OCI-LY3 (cell line): ENCODE measurements at regions not wholly inside any gene's neighbourhood (a gene's known extent, or its start where the extent isn't known, plus 50 kb on each side); places are given as distances from the start of the nearest gene placed in this dataset.

Source experiments
- H2AFZ ChIP-seq: fragments of 200-600, 300-600 bp; shearing (Covaris generic); 2 replicates; pipeline ENCODE4 v1.6.0; 2014; ENCODE audit warnings: antibody characterized with exemption, low read depth, low read length
- H3K27ac ChIP-seq: fragments of 200-600, 300-600 bp; sonication (generic); 2 replicates; pipeline ENCODE4 v1.5.1; 2014; ENCODE audit warnings: mild to moderate bottlenecking, low read length, moderate library complexity, mixed read lengths
- H3K27me3 ChIP-seq: fragments of 200-600, 300-600 bp; sonication (generic); 2 replicates; pipeline ENCODE4 v1.6.1; 2014; ENCODE audit warnings: low read depth, low read length, mixed read lengths
- H3K36me3 ChIP-seq: fragments of 200-600, 300-600 bp; sonication (generic); replicated peaks from 2 replicates; pipeline ENCODE3; 2014; ENCODE audit warnings: low read depth, low read length, mixed read lengths
- H3K4me1 ChIP-seq: fragments of 300-600, 200-600 bp; sonication (generic); 2 replicates; pipeline ENCODE4 v1.6.1; 2014; ENCODE audit warnings: low read length, mixed read lengths
- H3K4me2 ChIP-seq: fragments of 200-600, 300-600 bp; sonication (generic); 2 replicates; pipeline ENCODE4 v1.6.1; 2014; ENCODE audit warnings: low read length, mixed read lengths
- H3K4me3 ChIP-seq: fragments of 300-600, 200-600 bp; sonication (generic); 2 replicates; pipeline ENCODE4 v1.5.1; 2014; ENCODE audit warnings: antibody characterized with exemption, mild to moderate bottlenecking, low read length, moderate library complexity
- H3K79me2 ChIP-seq: fragments of 300-600, 200-600 bp; shearing (Covaris generic); 2 replicates; pipeline ENCODE4 v1.6.1; 2014; ENCODE audit warnings: mild to moderate bottlenecking, low read length, mixed read lengths
- H3K9ac ChIP-seq: fragments of 300-600, 200-600 bp; shearing (Covaris generic); 2 replicates; pipeline ENCODE4 v1.6.0; 2014; ENCODE audit warnings: mild to moderate bottlenecking, low read length, moderate library complexity
- H3K9me3 ChIP-seq: fragments of 200-600, 300-600 bp; shearing (Covaris generic); 2 replicates; pipeline ENCODE4 v1.6.1; 2014; ENCODE audit warnings: low read length, mixed read lengths; ENCODE audit not compliant: insufficient read depth
- H4K20me1 ChIP-seq: fragments of 200-600, 300-600 bp; sonication (generic); 2 replicates; pipeline ENCODE4 v1.6.1; 2016; ENCODE audit warnings: low read length, mixed read lengths; ENCODE audit not compliant: insufficient read depth
- EZH2phosphoT487 ChIP-seq: fragments of 200-600 bp; shearing (Covaris generic); IDR thresholded peaks from 2 replicates; pipeline ENCODE4 v1.6.1; 2018; ENCODE audit warnings: antibody characterized with exemption, mixed run types, low read depth
- TF ChIP-seq, protein P1 (sequence below): fragments of 200-600, 300-600 bp; sonication (generic); IDR thresholded peaks from 2 replicates; pipeline ENCODE4 v1.5.1; 2014; ENCODE audit warnings: antibody characterized with exemption, low read length, low read depth

DNA sequence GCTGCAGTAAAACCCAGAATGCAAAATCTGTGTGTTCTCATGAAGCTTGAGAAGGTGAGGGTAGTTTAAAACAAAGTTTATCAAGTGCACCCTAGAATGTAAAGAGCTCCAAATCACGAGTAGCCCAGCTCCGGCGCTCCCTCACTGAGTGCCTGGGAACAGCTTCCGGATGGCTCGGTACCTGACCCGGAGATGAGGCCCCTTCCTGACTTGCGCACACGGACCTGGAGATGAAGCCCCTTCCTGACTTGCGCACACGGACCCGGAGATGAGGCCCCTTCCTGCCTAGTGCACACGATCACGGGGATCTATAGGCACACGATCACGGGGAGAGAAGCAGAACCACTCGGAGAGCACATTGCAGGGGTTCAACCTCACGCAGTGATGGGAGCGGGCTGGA lies 322.1 kb upstream of the RNF32 start:
- Histone ChIP-seq H3K79me2 (no peaks in the 10 kb centered on the region), H3K9me3 (no peaks in the 10 kb centered on the region), H3K27ac (no peak overlapping the region), H4K20me1 (no peaks in the 10 kb centered on the region), H3K4me2 (no peak overlapping the region), H3K4me3 (no peak overlapping the region), H3K27me3 (no peaks in the 10 kb centered on the region), H3K4me1 (no peaks in the 10 kb centered on the region), H3K36me3 (no peaks in the 10 kb centered on the region), H3K9ac (no peak overlapping the region), H2AFZ (no peak overlapping the region)
- no peak for TF ChIP-seq EZH2phosphoT487
- TF ChIP-seq, protein P1, sequence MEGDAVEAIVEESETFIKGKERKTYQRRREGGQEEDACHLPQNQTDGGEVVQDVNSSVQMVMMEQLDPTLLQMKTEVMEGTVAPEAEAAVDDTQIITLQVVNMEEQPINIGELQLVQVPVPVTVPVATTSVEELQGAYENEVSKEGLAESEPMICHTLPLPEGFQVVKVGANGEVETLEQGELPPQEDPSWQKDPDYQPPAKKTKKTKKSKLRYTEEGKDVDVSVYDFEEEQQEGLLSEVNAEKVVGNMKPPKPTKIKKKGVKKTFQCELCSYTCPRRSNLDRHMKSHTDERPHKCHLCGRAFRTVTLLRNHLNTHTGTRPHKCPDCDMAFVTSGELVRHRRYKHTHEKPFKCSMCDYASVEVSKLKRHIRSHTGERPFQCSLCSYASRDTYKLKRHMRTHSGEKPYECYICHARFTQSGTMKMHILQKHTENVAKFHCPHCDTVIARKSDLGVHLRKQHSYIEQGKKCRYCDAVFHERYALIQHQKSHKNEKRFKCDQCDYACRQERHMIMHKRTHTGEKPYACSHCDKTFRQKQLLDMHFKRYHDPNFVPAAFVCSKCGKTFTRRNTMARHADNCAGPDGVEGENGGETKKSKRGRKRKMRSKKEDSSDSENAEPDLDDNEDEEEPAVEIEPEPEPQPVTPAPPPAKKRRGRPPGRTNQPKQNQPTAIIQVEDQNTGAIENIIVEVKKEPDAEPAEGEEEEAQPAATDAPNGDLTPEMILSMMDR, result no peak

DNA sequence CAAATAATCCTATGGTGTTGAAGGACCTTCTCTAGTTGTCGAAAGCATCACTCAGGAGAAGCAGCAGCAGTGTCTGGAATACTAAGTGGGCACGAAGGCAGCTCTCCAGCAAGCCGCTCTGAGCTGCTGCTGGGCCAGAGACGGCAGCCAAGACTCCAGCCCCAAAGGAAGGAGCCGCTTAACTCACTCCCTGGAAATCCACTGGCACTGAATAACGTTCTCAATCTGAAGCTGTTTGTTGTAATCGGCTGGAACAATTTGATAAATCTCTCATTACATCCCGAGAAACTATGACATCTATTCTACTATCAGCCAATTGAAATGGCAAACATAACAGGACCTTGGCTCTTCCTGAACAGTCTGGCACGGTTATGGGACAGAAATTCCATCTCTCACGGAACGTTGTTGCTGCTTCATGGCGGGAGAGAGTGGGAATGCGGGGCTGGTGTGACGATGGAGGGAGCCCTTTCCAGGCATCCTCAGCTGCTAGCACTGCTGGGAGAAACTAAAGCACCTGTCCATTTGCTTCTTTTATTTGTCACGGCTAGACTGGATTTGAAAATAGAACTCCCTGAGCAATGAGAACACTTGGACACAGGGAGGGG lies 331.5 kb upstream of the RNF32 start:
- H3K9ac ChIP-seq, result no peak overlapping the region
- no peaks in the 10 kb centered on the region; the same call in none of the 2 replicates for H3K27me3 ChIP-seq
- H3K36me3 ChIP-seq, result no peaks in the 10 kb centered on the region
- no peak overlapping the region for H3K4me3 ChIP-seq
- no peak overlapping the region for H3K4me2 ChIP-seq
- no peak for TF ChIP-seq EZH2phosphoT487
- H4K20me1 ChIP-seq, result no peaks in the 10 kb centered on the region
- H3K27ac ChIP-seq, result no peak overlapping the region
- no peaks in the 10 kb centered on the region for H3K9me3 ChIP-seq
- H2AFZ ChIP-seq, result no peak overlapping the region
- no peaks in the 10 kb centered on the region for H3K79me2 ChIP-seq
- no peaks in the 10 kb centered on the region for H3K4me1 ChIP-seq

GRCh38 chr7:156307193-156307592 lies 333.4 kb upstream of the RNF32 start:
- H3K36me3 ChIP-seq, result no peaks in the 10 kb centered on the region
- H2AFZ ChIP-seq, result no peak overlapping the region
- no peak for TF ChIP-seq EZH2phosphoT487
- TF ChIP-seq, protein P1, result no peak

GRCh38 chr7:156305351-156305750 lies 335.2 kb upstream of the RNF32 start:
- Histone ChIP-seq H3K27me3 (no peaks in the 10 kb centered on the region; the same call in 1 of the 2 replicates), H4K20me1 (no peaks in the 10 kb centered on the region)
- TF ChIP-seq EZH2phosphoT487, result no peak
- TF ChIP-seq, protein P1, result no peak

More at GRCh38 chr7:156307193-156307592, 333.4 kb upstream of the RNF32 start:
- Histone ChIP-seq H3K4me2 (no peak overlapping the region), H3K9ac (no peak overlapping the region), H3K79me2 (no peaks in the 10 kb centered on the region), H3K4me3 (no peak overlapping the region), H3K4me1 (no peaks in the 10 kb centered on the region), H3K27ac (no peak overlapping the region), H3K27me3 (no peaks in the 10 kb centered on the region; the same call in none of the 2 replicates), H4K20me1 (no peaks in the 10 kb centered on the region), H3K9me3 (no peaks in the 10 kb centered on the region)

More at GRCh38 chr7:156305351-156305750, 335.2 kb upstream of the RNF32 start:
- H2AFZ ChIP-seq, result no peak overlapping the region
- H3K36me3 ChIP-seq, result no peaks in the 10 kb centered on the region
- H3K4me2 ChIP-seq, result no peak overlapping the region
- no peak overlapping the region for H3K4me3 ChIP-seq
- no peaks in the 10 kb centered on the region for H3K79me2 ChIP-seq
- no peaks in the 10 kb centered on the region for H3K4me1 ChIP-seq
- H3K9ac ChIP-seq, result no peak overlapping the region
- no peaks in the 10 kb centered on the region for H3K9me3 ChIP-seq
- no peak overlapping the region for H3K27ac ChIP-seq
